NCI-H345 treated with DMSO at 0.1 percent for 48 hours (cell line): ENCODE measurements at regions not wholly inside any gene's neighbourhood (a gene's known extent, or its start where the extent isn't known, plus 50 kb on each side); places are given as distances from the start of the nearest gene placed in this dataset.
"Not testable (repeated sequence)": the region's sequence is repeated elsewhere in the genome, so short reads cannot be mapped to it uniquely, and the experiment has no call there.

Experiments used
- DNase-seq: peaks from one replicate; lab custom pipeline; 2025; ENCODE audit not compliant: unreplicated experiment; lab: John Stamatoyannopoulos, UW

DNA sequence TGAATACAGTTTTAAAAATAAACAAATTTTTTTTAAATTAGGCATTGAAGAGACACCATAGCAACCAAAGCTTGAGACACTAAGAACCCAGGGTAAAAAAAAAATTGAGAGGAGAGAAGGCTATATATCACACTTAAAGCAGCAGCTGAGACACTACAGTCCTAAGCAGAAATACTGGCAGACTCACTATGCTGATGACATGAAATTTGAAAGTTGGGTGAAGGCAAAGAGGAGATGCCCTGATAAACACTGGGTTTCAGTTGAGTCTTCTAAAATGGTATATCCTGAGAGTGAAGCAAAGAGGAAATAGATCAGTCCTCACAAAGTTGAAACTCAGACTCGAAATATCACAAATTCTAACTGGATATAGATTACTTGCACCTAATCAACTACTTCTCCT is 419.9 kb upstream of the CDH9 start:
- no peak for DNase-seq

DNA sequence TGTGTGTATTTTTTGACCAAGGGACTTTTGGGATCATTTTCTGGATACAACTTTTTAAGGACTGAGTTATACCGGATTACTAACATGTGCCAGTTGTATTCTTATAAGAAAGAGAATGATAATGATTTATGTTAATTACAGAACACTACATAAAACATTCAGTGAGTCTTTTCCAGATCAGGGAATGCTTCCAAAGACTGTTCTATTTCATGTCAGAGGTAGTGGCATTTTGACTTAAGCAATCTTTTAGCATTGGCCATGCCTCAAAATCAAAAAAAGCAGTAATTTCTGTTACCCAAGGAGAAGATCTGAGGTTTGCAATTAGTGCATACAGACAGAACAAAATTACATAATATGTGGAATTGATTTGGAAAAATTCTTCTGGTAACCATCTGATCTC is 413.0 kb upstream of the CDH9 start:
- DNase-seq: no peak

GRCh38 chr5:27450607-27451006 is 412.2 kb upstream of the CDH9 start:
- DNase-seq: no peak

DNA sequence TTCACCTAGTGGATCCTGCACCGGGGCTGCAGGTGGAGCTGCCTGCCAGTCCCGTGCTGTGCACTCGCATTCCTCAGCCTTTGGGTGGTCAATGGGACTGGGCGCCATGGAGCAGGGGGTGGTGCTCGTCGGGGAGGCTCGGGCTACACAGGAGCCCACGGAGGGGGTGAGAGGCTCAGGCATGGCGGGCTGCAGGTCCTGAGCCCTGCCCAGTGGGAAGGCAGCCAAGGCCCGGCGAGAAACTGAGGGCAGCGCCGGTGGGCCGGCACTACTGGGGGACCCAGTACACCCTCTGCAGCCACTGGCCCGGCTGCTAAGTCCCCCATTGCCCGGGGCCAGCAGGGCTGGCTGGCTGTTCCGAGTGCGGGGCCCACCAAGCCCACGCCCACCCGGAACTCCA is 401.0 kb upstream of the CDH9 start:
- not testable (repeated sequence) for DNase-seq

- no peak for DNase-seq
Measured at GRCh38 chr5:27437594-27438200, 399.3 kb upstream of the CDH9 start.

DNA sequence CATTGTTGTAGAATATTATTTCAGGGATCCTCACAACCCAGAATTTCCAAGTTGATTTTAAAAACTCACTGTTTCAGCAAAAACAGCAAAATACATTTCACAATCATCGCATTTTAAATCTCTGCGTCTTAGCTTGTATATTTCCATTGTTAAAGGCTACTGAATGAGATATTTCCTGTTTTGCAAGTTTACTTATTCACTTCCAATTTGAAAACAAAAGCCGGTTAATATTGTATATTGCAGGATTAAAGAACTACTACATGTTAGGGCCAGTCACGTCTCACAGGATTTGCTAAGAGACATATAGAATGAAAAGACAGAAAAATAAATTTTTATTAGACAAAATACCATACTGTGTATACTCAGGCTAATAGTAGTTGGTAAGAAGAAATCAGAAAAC is 395.9 kb upstream of the CDH9 start:
- DNase-seq: no peak

- no peak for DNase-seq
Measured at GRCh38 chr5:27414099-27414498, 375.7 kb upstream of the CDH9 start.

GRCh38 chr5:27412384-27412783 is 374.0 kb upstream of the CDH9 start:
- DNase-seq: no peak

- DNase-seq: no peak
Measured at GRCh38 chr5:27406020-27406419, 367.6 kb upstream of the CDH9 start.

DNA sequence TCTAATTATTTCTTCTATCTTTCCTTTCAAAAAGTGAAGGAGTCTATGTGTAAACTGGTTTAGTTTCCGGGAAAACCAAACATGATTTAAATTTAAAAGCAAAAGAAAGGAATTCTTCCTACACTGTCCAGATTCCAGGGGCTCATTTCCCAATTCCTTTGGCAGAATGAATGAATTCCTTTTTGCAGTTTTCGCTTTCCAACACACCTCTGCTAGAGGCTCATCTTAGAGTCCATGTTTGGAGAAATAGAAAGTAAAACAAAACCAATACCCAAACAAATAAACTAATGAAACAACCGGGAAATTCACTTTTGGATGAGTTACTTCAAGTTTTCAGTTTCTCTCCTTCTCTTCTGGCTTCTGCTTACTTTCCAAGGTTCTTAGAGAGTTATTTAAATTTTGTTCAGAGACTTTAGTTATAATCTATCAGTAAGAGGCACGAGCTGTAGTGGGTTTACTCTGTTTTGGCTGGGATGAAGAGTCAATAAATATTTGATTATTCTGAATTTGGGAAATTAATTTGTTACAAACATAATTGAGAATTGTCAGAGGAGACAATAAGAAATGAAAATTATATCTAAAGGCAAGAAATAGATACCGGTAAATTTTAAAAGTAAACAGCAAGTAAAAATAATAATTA is 365.0 kb upstream of the CDH9 start:
- DNase-seq: no peak

- no peak for DNase-seq
Measured at GRCh38 chr5:27402828-27403227, 364.4 kb upstream of the CDH9 start.

DNA sequence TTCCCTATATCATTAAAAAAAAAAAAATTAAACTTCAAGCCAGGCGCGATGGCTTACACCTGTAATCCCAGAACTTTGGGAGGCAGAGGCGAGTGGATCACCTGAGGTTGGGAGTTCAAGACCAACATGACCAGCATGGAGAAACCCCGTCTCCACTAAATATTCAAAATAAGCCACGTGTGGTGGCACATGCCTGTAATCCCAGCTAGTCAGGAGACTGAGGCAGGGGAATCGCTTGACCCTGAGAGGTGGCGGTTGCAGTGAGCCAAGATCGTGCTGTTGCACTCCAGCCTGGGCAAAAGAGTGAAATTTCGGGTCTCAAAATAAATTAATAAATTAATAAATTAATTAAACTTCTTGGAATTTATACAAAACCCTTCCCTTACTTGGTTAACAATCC is 358.6 kb upstream of the CDH9 start:
- no peak for DNase-seq

GRCh38 chr5:27392716-27393115 is 354.3 kb upstream of the CDH9 start:
- no peak for DNase-seq

DNA sequence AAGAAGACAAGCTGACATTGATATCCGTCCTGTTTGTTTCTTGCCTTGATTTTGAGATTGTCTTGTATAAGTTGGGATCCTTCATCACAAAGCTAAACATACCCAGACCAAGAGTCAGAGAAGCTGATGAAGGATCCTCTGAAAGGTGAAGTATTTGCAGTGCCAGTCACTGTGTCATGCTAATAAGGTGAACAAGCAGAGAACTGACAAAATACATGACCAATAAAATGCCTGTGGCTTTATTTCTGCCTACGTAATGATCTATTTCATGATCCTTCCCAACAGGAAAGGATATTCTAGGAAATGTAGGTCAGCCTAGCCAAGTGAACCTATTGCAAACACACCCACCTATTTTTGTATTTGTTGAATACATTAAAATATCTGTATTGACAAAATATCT is 351.3 kb upstream of the CDH9 start:
- no peak for DNase-seq

DNA sequence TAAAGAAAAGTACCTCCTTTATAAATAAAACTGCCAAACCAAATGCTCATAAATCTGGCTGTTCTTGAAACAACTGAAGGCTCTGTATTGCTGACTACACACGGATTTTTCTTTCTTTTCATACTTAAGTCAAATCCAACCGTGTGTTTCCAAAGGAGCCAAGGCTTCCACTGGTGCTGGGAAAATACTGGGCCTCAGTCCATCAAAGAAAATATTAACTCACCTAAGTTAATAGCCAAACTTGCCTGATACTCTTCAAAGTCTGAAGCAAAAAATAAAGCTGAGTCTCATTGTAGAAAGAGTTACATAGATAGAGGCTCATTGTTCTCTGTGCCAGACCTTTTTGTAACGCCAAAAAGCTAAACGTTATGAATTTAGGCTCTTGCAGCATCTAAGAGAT is 350.4 kb upstream of the CDH9 start:
- no peak for DNase-seq

GRCh38 chr5:27387535-27388073 is 349.2 kb upstream of the CDH9 start:
- DNase-seq: no peak

DNA sequence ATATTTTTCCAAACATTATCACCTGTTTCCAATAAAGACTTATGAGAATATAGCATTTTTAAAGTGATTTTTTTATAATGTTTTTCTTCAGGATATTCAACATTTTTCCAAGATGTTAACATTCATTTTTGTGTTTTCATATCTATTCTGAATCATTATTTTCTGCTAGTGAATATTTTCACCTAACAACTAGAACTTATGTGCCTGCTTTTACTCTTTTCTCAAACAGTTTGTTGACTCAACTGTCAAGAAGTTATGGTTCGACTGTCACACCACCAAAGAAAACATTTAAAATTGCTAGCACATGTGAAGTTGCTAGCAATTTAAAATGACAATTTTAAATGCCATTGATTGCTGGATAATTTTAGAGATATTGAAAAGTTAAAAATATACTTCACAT is 343.3 kb upstream of the CDH9 start:
- no peak for DNase-seq

DNA sequence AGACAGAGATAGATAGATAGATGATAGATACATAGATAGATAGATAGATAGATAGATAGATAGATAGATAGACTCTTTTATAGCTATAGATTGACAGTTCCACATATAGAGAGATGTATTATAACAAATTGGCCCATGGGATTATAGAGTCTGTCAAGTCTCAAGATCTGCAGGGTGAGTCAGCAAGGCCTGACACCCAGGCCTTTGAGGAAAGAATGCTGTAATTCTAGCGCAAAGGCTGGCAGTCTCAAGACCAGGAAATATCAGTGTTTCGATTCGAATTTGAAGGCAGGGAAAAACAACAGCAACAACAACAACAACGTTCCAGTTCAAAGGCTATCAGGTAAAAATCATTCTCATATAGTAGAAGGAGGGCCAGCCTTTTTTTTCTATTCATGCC is 339.2 kb upstream of the CDH9 start:
- DNase-seq: no peak

- DNase-seq: no peak
Measured at GRCh38 chr5:27353970-27354369, 315.6 kb upstream of the CDH9 start.

DNA sequence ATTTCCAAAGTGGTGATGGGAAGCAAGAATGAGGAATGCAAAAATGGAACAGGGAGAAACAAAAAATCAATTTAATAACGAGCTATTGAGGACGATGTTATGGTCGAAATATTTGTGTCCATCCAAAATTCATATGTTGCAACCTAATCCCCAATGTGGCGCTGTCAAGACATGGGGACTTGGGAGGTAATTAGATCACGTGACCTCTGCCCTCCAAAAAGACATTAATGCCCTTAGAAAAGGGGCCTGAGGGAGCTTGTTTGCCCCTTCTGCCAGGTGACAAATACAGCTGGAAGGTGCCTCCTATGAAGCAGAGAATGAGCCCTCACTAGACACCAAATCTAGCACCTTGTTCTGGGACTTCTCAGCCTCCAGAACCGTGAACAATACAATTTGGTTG is 315.2 kb upstream of the CDH9 start:
- DNase-seq: no peak

DNA sequence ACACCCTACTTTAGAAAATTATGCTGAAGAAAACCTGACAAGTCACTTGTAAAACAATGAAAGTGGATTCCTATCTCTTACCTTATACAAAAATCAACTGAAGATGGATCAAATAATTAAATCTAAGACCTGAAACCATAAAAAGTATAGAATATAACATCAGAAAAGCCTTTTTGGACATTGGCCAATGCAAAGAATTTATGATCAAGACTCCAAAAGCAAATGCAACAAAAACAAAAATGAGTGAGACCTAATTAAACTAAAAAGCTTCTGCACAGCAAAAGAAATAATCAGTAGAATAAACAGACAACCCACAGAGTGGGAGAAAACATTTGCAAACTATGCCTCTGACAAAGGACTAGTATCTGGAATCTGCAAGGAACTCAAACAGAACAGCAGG is 303.0 kb upstream of the CDH9 start:
- DNase-seq: no peak

DNA sequence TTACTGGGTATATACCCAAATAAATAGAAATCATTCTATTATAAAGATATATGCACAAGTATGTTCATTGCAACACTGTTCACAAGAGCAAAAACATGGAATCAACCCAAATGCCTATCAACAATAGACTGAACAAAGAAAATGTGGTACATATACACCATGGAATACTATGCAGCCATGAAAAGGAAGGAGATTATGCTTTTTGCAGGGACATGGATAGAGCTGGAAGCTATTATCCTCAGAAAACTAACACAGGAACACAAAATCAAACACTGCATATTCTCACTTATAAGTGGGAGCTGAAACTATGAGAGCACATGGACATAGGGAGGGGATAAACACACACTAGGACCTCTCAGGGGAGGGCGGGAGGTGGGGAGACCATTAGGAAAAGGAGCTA is 298.4 kb upstream of the CDH9 start:
- DNase-seq: no peak

DNA sequence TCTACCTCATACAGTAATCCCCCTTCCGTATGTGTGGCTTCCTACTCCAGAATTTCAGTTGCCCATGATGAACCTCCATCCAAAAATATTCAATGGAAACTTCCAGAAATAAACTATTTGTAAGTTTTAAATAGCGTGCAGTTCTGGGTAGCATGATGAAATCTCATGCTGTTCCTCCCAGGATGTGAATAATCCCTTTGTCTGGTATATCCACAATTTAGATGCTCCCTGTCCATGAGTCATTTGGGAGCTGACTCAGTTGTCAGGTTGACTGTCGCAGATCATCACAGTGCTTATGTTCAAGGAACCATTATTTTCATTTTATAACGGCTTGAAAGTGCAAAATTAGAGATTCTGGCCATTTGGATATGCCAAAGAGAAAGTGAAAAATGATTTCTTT is 290.1 kb upstream of the CDH9 start:
- DNase-seq: no peak
